GM20000 (cell line): ENCODE measurements at regions not wholly inside any gene's neighbourhood (a gene's known extent, or its start where the extent isn't known, plus 50 kb on each side); places are given as distances from the start of the nearest gene placed in this dataset.

ENCODE experiments used
- DNase-seq: peaks from one replicate; pipeline ENCODE4 v3.0.0; 2012; ENCODE audit warnings: low spot score
- TF ChIP-seq, protein P1 (sequence below): IDR thresholded peaks from 2 replicates; pipeline ENCODE4 v1.5.1; 2012; ENCODE audit warnings: mild to moderate bottlenecking, control low read depth; ENCODE audit errors: extremely low read depth, missing control alignments

- DNase-seq = no peak
- TF ChIP-seq, protein P1, sequence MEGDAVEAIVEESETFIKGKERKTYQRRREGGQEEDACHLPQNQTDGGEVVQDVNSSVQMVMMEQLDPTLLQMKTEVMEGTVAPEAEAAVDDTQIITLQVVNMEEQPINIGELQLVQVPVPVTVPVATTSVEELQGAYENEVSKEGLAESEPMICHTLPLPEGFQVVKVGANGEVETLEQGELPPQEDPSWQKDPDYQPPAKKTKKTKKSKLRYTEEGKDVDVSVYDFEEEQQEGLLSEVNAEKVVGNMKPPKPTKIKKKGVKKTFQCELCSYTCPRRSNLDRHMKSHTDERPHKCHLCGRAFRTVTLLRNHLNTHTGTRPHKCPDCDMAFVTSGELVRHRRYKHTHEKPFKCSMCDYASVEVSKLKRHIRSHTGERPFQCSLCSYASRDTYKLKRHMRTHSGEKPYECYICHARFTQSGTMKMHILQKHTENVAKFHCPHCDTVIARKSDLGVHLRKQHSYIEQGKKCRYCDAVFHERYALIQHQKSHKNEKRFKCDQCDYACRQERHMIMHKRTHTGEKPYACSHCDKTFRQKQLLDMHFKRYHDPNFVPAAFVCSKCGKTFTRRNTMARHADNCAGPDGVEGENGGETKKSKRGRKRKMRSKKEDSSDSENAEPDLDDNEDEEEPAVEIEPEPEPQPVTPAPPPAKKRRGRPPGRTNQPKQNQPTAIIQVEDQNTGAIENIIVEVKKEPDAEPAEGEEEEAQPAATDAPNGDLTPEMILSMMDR = no peak
Observed at GRCh38 chr15:39099524-39099923, 481.4 kb upstream of the THBS1 start.

DNA sequence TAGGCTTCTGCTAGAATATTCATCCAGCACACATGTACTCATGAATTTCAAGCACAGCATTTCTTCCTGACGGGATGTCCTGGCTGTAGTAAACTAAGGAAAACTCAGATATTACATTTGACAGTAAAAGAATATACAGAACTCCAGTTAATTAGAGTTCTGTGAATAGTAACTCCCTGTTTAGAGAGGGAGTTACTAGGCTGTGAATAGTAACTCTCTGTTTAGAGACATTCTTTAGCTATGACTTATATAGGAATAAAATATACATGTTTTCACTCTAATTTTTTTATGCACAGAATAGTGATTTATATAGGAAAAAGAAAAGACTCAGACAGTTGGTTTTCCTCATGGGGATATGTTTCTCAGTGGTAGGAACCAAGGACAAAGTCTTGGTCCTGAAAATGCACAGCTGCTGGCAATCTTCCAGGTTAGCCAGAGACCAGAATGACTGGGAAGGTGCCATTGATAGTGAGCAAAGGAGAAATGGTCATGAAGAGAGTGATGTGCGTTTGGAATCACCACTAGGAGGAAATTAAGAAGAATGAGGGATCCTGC lies 480.7 kb upstream of the THBS1 start:
- TF ChIP-seq, protein P1 = no peak
- no peak for DNase-seq

DNA sequence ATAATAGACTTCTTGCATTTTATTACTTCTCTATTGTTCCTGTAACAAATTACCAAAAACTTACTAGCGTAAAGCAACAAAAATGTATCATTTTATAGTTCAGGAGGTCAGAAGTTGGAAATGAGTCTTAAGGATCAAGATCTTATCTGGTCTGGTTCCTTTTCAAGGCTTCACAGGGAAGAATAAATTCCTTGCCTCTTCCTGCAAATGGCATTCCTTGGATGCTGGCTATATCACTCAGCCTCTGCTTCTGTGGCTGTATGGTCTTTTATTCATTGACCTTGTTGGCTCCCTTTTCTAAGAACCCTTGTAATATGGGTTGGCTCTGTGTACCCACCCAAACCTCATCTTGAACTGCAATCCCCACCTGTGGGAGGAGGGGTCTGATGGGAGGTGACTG lies 478.4 kb upstream of the THBS1 start:
- no peak for DNase-seq
- TF ChIP-seq, protein P1 = no peak

GRCh38 chr15:39106950-39107349 lies 473.9 kb upstream of the THBS1 start:
- DNase-seq = no peak
- TF ChIP-seq, protein P1 = no peak

DNA sequence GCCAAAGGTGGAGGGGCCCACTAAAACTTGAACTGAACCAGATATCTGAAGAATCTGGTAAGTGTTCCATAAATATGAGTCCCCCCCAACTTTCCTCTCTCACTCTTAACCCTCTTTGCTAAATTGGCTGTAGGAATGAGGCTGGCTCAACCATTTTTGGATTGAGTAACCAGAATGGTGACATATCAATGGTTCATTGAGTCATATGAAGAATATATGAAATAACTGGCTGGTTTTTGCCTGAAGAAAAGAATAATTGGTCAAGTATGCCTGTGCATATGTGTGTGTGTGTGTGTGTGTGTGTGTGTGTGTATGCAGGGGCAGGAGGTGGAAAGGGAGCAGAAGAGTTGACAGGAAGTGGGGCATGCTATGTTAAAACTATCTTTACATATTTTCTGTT lies 472.9 kb upstream of the THBS1 start:
- TF ChIP-seq, protein P1 = no peak
- DNase-seq = no peak

- no peak for DNase-seq
- TF ChIP-seq, protein P1 = no peak
Observed at GRCh38 chr15:39110336-39110735, 470.5 kb upstream of the THBS1 start.

DNA sequence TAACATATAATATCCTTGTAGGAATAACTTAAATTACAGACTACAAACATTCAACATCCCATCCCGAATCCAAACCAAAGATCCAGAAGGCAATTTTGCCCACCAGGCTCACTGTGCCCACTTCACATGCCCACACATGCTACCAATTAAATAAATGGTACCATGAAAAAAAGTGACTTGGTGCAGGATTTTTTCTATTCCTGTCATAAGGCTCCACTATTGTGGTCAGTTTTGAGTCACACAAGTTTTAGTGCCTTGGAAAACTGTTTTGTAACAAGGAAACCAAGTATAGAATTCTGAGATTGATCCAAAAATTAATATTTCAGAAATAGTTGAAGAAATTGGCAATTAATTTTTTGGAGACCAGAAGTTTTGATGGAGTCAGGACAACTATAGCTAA lies 470.1 kb upstream of the THBS1 start:
- TF ChIP-seq, protein P1 = no peak
- no peak for DNase-seq

DNA sequence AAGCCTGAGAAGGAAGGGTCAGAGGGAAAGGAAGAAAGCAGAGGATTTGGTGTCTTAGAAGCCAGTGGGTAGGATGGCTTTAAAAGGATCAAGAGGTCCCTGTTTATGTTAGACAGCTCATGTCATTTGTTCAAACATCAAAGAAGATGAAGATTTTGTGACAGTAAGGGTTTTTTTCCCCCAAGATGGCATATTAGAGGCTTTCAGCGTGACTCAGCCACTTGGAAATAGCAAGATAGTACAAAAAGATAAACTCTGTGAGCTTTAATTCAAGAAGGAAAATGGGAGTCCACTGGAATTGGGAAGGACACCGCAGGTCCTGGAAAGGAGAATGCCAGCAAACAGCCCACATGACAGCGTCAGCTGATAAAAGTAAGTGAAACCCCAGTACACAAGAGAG lies 467.1 kb upstream of the THBS1 start:
- TF ChIP-seq, protein P1 = no peak
- DNase-seq = no peak
